Mesothelial cell of epicardium (in vitro differentiated cells): ENCODE measurements at regions not wholly inside any gene's neighbourhood (a gene's known extent, or its start where the extent isn't known, plus 50 kb on each side); places are given as distances from the start of the nearest gene placed in this dataset.

Experiments used
- DNase-seq, 2 experiments: peaks; one replicate each; pipeline ENCODE4 v3.0.0; 2021; ENCODE audit warnings: low spot score in 2 of 2; ENCODE audit not compliant: unreplicated experiment in 2 of 2
- H3K27ac Mint-ChIP-seq: 2 replicates; pipeline ENCODE4 v1.8.0; 2021; ENCODE audit warnings: mixed read lengths
- H3K27me3 Mint-ChIP-seq: 2 replicates; pipeline ENCODE4 v1.8.0; 2021; ENCODE audit warnings: low read depth, mixed read lengths
- H3K36me3 Mint-ChIP-seq: 2 replicates; pipeline ENCODE4 v1.8.0; 2021; ENCODE audit warnings: mixed read lengths
- H3K4me1 Mint-ChIP-seq: 2 replicates; pipeline ENCODE4 v1.8.0; 2021; ENCODE audit warnings: mixed read lengths
- H3K4me3 Mint-ChIP-seq: 2 replicates; pipeline ENCODE4 v1.8.0; 2021; ENCODE audit warnings: mild to moderate bottlenecking, moderate library complexity, mixed read lengths
- H3K9me3 Mint-ChIP-seq: 2 replicates; pipeline ENCODE4 v1.8.0; 2021; ENCODE audit warnings: mixed read lengths
- TF ChIP-seq, protein P1 (sequence below): fragments of 200-600 bp; sonication (generic); IDR thresholded peaks from one replicate; pipeline ENCODE4 v1.5.0; 2021; ENCODE audit warnings: antibody characterized with exemption; ENCODE audit not compliant: unreplicated experiment

DNA sequence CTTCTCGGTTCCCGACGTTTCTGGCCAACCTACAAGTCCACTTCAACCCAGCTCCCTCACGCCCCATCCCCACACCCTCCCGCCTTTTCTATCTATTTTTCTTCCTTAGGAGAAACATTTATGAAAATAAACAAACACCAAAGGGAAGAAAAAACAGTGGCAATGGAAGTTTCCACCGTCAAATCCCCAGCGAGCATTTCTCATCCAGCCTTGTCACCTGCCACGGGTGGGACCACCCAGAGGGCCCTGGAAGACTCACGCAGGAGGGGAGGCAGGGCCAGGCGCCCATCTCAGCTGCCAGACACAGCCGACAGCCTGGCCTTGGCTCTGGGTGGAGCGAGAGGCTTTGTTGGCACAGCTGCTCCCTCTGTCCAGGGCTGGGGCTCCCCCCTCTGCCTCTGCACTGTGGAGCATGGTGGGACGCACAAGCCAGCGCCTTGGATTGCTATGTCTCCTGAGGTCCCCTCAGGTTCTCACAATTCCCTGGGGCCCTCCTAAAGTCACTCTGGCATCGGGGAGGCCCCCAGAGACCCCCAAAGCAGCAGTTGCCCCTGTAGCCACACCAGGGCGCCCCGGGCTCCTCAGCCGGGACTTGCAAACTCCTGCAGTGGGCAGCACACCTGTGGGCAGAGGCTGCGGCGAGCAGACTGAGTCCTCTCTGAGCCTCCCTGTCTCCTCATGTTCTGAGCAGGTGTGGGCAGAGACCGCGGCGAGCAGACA lies 395.7 kb upstream of the SALL3 start:
- no peak for DNase-seq
- H3K9me3 Mint-ChIP-seq: peaks cover 6% of the 10 kb centered on the region
- no peaks in the 10 kb centered on the region for H3K4me1 Mint-ChIP-seq
- H3K36me3 Mint-ChIP-seq: no peaks in the 10 kb centered on the region
- no peak overlapping the region for H3K4me3 Mint-ChIP-seq
- peaks cover 9% of the 10 kb centered on the region for H3K27me3 Mint-ChIP-seq
- TF ChIP-seq, protein P1, sequence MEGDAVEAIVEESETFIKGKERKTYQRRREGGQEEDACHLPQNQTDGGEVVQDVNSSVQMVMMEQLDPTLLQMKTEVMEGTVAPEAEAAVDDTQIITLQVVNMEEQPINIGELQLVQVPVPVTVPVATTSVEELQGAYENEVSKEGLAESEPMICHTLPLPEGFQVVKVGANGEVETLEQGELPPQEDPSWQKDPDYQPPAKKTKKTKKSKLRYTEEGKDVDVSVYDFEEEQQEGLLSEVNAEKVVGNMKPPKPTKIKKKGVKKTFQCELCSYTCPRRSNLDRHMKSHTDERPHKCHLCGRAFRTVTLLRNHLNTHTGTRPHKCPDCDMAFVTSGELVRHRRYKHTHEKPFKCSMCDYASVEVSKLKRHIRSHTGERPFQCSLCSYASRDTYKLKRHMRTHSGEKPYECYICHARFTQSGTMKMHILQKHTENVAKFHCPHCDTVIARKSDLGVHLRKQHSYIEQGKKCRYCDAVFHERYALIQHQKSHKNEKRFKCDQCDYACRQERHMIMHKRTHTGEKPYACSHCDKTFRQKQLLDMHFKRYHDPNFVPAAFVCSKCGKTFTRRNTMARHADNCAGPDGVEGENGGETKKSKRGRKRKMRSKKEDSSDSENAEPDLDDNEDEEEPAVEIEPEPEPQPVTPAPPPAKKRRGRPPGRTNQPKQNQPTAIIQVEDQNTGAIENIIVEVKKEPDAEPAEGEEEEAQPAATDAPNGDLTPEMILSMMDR: no peak
- H3K27ac Mint-ChIP-seq: no peak overlapping the region

DNA sequence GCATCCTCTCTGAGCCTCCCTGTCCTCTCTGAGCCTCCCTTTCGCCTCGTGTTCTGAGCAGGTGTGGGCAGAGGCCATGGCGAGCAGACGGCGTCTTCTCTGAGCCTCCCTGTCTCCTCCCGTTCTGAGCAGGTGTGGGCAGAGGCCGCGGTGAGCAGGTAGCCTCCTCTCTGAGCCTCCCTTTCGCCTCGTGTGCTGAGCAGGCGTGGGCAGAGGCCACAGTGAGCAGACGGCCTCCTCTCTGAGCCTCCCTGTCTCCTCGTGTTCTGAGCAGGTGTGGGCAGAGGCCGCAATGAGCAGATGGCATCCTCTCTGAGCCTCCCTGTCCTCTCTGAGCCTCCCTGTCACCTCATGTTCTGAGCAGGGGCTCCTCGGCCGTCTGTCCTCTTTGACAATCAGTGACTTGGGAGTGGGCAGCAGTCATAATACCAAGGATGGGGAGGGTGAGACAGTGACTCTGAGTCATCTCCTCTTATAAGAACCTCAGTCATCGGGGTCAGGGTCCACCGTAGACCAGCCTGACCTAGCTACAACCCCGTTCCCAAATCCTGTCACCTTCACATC lies 395.1 kb upstream of the SALL3 start:
- peaks cover 3% of the 10 kb centered on the region for H3K9me3 Mint-ChIP-seq
- H3K4me3 Mint-ChIP-seq: no peak overlapping the region
- H3K36me3 Mint-ChIP-seq: no peaks in the 10 kb centered on the region
- H3K27ac Mint-ChIP-seq: no peak overlapping the region
- H3K4me1 Mint-ChIP-seq: no peaks in the 10 kb centered on the region
- DNase-seq: no peak
- H3K27me3 Mint-ChIP-seq: peaks cover 9% of the 10 kb centered on the region
- TF ChIP-seq, protein P1: no peak

DNA sequence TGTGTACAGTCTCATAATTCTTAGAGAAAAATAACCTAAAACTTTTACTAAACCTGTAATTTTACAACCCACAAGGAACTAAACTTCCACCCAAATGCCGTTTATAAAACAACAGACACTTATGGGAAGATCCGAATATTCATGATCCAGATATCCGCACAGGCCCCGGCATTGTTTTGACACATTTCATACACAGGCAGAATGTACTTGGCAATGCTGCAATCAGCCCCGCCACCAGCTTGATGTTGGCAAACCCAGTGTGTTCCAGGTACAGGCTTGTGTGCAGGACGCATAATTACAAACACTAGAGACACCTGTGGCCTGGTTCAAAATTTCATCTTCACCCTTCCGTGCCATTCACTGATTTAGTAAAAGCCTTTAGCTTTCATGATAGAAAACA lies 393.0 kb upstream of the SALL3 start:
- Mint-ChIP-seq H3K36me3 (no peaks in the 10 kb centered on the region), H3K27me3 (peaks cover 11% of the 10 kb centered on the region), H3K4me1 (no peaks in the 10 kb centered on the region), H3K4me3 (no peak overlapping the region), H3K27ac (no peak overlapping the region), H3K9me3 (no peaks in the 10 kb centered on the region)
- DNase-seq: no peak
- TF ChIP-seq, protein P1: no peak

DNA sequence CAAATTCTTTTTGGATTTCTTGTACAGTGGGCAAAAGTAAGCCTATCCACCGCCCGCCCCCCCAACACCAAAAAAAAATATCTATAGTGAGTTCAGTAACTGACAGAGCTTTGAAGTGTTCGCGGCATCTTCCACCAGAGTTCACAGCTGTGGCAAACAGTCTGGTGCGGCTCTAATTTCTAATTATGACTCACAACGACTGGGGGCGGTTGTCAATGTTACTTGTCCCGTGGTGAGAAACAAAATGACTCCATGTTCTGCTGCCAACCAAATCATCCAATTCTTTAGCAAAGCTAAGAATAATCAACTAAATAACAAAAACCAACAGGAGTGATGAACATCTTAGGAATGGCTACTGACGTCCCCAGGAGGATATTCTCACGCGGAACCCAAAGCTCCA lies 392.5 kb upstream of the SALL3 start:
- Mint-ChIP-seq H3K4me1 (no peaks in the 10 kb centered on the region), H3K36me3 (no peaks in the 10 kb centered on the region), H3K27me3 (peaks cover 11% of the 10 kb centered on the region), H3K27ac (no peak overlapping the region), H3K4me3 (no peak overlapping the region), H3K9me3 (peaks cover 3% of the 10 kb centered on the region)
- TF ChIP-seq, protein P1: no peak
- no peak for DNase-seq

DNA sequence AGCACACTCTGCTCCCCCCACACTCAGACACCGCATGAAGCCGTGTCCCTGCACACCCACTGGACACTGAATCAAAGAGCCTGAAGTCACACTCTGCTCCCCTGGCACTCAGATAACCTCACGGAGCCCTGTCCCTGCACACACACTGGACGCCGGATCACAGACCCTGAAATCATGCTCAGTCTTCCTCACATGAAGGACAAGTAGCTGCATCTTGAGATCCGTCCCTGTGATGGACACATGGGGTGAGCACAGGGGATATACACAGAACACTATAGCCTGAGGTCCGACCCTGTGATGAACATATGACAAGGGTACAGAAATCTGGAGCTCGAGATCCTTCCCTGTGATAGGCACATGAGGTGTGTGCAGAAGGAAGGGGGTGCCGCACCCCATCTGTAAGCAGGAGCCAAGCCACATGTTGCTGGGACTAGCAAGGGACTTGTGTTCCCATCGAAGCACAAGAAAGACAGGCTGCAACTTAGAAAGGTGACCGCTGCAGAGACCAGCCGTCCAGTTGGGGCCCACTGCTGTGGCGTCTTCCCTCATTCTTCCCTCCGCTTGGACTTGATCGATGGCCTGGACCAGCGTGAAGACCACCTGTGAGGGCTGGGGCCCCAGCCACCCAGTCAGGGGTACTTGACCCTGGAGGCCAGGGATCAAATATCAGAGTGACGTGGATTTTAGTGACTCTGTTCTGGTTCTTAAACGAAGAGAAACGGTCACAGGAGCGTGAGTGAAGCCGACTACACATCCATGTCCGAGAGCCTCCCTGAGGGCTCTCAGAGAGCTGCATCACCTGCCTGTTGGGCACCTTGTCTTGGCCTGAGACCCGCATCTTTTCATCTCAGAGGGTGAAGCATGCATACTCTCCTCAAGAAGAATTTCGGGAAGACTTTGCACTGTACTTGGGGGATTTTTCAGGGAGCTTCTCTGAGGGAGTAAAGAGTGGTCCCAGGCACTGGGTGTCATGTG lies 391.7 kb upstream of the SALL3 start:
- no peak overlapping the region for H3K27ac Mint-ChIP-seq
- H3K9me3 Mint-ChIP-seq: peaks cover 8% of the 10 kb centered on the region
- no peaks in the 10 kb centered on the region for H3K36me3 Mint-ChIP-seq
- TF ChIP-seq, protein P1: no peak
- no peak overlapping the region for H3K4me3 Mint-ChIP-seq
- H3K27me3 Mint-ChIP-seq: peaks cover 11% of the 10 kb centered on the region
- DNase-seq: no peak
- H3K4me1 Mint-ChIP-seq: no peaks in the 10 kb centered on the region
